ENCODE measurements at regions not wholly inside any gene's neighbourhood (a gene's known extent, or its start where the extent isn't known, plus 50 kb on each side); places are given as distances from the start of the nearest gene placed in this dataset.

DNA sequence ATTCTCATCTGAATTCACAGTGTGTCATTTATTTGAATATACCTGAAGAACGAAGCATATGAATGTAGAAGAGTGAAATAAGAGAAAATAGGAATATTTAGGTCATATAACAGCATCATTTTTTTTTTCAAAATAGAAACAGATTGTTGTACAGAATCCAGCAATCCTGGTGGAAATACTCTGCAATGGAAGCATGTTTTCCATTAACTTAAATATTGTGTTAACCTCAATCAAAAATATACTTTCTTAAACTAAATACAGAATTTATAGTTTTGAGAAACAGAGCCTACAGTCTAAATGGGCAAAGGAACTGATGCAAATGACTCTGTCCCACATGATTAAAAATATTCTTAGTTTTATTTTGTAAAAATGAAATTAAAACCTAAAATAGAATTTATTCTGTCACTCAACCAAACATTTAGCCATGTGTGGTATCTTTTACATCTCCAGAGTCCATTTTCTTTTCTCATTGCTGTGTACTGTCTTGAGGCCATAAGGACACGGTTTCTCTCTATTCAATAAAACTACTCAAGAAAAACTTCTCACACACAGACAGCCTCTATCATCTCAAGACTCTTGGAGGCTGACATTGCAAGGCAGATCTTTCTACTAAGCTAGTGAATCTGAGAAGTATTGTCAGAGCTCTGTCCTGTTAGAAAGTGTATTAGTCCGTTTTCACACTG, 322.6 kb downstream of the LTN1 start:
- FAIRE-seq (no peak), DNase-seq (ENCODE audit: extremely low read depth in 1 of 4, low spot score in 3 of 4) (no peak), ATAC-seq (no peak)
- in situ Hi-C loops (cut with MboI) = no loop called here
- Histone ChIP-seq H2AFZ (ENCODE audit: low read depth, low read length) (no peak overlapping the region), H3K4me1 (replicated peaks in 1 of 2; ENCODE audit: control insufficient read depth in 2 of 2, insufficient read depth in 2 of 2, low read length in 2 of 2) (no peaks in the 10 kb centered on the region), H3K27me3 (ENCODE audit: control insufficient read depth in 2 of 2, insufficient read depth in 2 of 2, low read length in 2 of 2) (no peaks in the 10 kb centered on the region), H3K36me3 (ENCODE audit: control insufficient read depth, insufficient read depth, low read length) (no peaks in the 10 kb centered on the region), H3K4me3 (no peak overlapping the region), H3K9me1 (ENCODE audit: control insufficient read depth, insufficient read depth, low read length) (no peaks in the 10 kb centered on the region), H3K9ac (ENCODE audit: insufficient read depth in 1 of 2, low read depth in 2 of 2, low read length in 2 of 2) (no peak overlapping the region), H4K20me1 (replicated peaks; ENCODE audit: control insufficient read depth, insufficient read depth, low read length) (no peaks in the 10 kb centered on the region), H3K27ac (ENCODE audit: extremely low read depth, low read depth, low read length) (no peak overlapping the region), H3K79me2 (ENCODE audit: control insufficient read depth, insufficient read depth, low read length) (no peaks in the 10 kb centered on the region), H3K9me3 (replicated peaks; ENCODE audit: control insufficient read depth, insufficient read depth, low read depth, low read length) (no peaks in the 10 kb centered on the region; the same call in 1 of the 2 replicates), H3K4me2 (ENCODE audit: insufficient read depth, low read length) (no peak overlapping the region)
- no TSS peak for BruUV-seq (replicated peaks)
- ChIA-PET CTCF (ENCODE audit: low intra/inter-chr PET ratio) (no interaction called here), POLR2A (no interaction called here)
- no peak for TF ChIP-seq ZNF12 (CRISPR knock-in tag; IDR thresholded peaks at IDR 0.05)
- TF ChIP-seq RBM14 (IDR thresholded peaks at IDR 0.05; ENCODE audit: borderline replicate concordance, insufficient read depth, low read depth, low read length) = no peak
- no peak for TF ChIP-seq ZNF436 (CRISPR knock-in tag; IDR thresholded peaks at IDR 0.05)
- TF ChIP-seq PYGO2 (tag; IDR thresholded peaks at IDR 0.05) = no peak
- no peak for TF ChIP-seq TOE1 (IDR thresholded peaks at IDR 0.05; ENCODE audit: borderline replicate concordance)
- no peak for TF ChIP-seq TOE1 (CRISPR knock-in tag; IDR thresholded peaks at IDR 0.05; ENCODE audit: borderline replicate concordance, low read depth)
- TF ChIP-seq, protein P1, sequence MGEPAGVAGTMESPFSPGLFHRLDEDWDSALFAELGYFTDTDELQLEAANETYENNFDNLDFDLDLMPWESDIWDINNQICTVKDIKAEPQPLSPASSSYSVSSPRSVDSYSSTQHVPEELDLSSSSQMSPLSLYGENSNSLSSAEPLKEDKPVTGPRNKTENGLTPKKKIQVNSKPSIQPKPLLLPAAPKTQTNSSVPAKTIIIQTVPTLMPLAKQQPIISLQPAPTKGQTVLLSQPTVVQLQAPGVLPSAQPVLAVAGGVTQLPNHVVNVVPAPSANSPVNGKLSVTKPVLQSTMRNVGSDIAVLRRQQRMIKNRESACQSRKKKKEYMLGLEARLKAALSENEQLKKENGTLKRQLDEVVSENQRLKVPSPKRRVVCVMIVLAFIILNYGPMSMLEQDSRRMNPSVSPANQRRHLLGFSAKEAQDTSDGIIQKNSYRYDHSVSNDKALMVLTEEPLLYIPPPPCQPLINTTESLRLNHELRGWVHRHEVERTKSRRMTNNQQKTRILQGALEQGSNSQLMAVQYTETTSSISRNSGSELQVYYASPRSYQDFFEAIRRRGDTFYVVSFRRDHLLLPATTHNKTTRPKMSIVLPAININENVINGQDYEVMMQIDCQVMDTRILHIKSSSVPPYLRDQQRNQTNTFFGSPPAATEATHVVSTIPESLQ (CRISPR knock-in tag; IDR thresholded peaks at IDR 0.05) = no peak
- TF ChIP-seq, protein P2, sequence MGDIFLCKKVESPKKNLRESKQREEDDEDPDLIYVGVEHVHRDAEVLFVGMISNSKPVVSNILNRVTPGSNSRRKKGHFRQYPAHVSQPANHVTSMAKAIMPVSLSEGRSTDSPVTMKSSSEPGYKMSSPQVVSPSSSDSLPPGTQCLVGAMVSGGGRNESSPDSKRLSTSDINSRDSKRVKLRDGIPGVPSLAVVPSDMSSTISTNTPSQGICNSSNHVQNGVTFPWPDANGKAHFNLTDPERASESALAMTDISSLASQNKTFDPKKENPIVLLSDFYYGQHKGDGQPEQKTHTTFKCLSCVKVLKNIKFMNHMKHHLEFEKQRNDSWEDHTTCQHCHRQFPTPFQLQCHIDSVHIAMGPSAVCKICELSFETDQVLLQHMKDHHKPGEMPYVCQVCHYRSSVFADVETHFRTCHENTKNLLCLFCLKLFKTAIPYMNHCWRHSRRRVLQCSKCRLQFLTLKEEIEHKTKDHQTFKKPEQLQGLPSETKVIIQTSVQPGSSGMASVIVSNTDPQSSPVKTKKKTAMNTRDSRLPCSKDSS (IDR thresholded peaks at IDR 0.05; ENCODE audit: low read depth, partially characterized antibody) = no peak
- TF ChIP-seq, protein P3, sequence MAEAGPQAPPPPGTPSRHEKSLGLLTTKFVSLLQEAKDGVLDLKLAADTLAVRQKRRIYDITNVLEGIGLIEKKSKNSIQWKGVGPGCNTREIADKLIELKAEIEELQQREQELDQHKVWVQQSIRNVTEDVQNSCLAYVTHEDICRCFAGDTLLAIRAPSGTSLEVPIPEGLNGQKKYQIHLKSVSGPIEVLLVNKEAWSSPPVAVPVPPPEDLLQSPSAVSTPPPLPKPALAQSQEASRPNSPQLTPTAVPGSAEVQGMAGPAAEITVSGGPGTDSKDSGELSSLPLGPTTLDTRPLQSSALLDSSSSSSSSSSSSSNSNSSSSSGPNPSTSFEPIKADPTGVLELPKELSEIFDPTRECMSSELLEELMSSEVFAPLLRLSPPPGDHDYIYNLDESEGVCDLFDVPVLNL (CRISPR knock-in tag; IDR thresholded peaks at IDR 0.05; ENCODE audit: low read depth) = no peak
- no peak for TF ChIP-seq CREB1 (IDR thresholded peaks at IDR 0.05)
- no peak for TF ChIP-seq CREB1 (CRISPR knock-in tag; IDR thresholded peaks at IDR 0.05)
- TF ChIP-seq MBD2 (IDR thresholded peaks at IDR 0.05; ENCODE audit: borderline replicate concordance, low read depth) = no peak
- no peak for TF ChIP-seq ETV1 (tag; conservative IDR thresholded peaks at IDR 0.05; ENCODE audit: low read depth)
- TF ChIP-seq STAT5A (IDR thresholded peaks at IDR 0.05; ENCODE audit: borderline replicate concordance, low read length) = no peak
- TF ChIP-seq KHSRP (IDR thresholded peaks at IDR 0.05) = no peak
- TF ChIP-seq, protein P4, sequence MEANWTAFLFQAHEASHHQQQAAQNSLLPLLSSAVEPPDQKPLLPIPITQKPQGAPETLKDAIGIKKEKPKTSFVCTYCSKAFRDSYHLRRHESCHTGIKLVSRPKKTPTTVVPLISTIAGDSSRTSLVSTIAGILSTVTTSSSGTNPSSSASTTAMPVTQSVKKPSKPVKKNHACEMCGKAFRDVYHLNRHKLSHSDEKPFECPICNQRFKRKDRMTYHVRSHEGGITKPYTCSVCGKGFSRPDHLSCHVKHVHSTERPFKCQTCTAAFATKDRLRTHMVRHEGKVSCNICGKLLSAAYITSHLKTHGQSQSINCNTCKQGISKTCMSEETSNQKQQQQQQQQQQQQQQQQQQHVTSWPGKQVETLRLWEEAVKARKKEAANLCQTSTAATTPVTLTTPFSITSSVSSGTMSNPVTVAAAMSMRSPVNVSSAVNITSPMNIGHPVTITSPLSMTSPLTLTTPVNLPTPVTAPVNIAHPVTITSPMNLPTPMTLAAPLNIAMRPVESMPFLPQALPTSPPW (CRISPR knock-in tag; IDR thresholded peaks at IDR 0.05) = no peak
- WGBS (ENCODE audit: insufficient coverage, low coverage, missing lambda C conversion rate) = 0% methylated on average over 3 of the region's 3 CpGs
- intact Hi-C loops (cut with micrococcal nuclease) = no loop called here
